Caco-2 (cell line): ENCODE measurements at regions not wholly inside any gene's neighbourhood (a gene's known extent, or its start where the extent isn't known, plus 50 kb on each side); places are given as distances from the start of the nearest gene placed in this dataset.

ENCODE experiments used
- BruUV-seq: library from RNA; stranded (reverse); fragments of 400-500 nt; replicated peaks from 2 replicates; lab custom pipeline; 2021; lab: Mats Ljungman, UMichigan
- CTCF ChIA-PET: fragments of 300-600 bp; sonication (Branson Sonifier 250); formaldehyde crosslinking; loops from one replicate; lab custom pipeline; 2022; ENCODE audit warnings: antibody characterized with exemption; lab: Charles Lee
- POLR2A ChIA-PET: fragments of 300-600 bp; sonication (Branson Sonifier 250); formaldehyde crosslinking; loops from one replicate; lab custom pipeline; 2022; ENCODE audit warnings: antibody characterized with exemption; lab: Charles Lee
- DNase-seq, 2 experiments: peaks; one replicate each; pipeline versions ENCODE4 v3.0.0 to v3.0.0-alpha.2; 2020 to 2022
- H3K27me3 ChIP-seq: replicated peaks from 2 replicates; pipeline ENCODE4 v1.6.0; 2011; ENCODE audit warnings: low read length; ENCODE audit not compliant: control insufficient read depth, insufficient read depth
- H3K36me3 ChIP-seq: 2 replicates; pipeline ENCODE4 v1.5.1; 2011; ENCODE audit warnings: low read length; ENCODE audit not compliant: control insufficient read depth, insufficient read depth
- H3K4me1 ChIP-seq: fragments of 250-450 bp; sonication (Bioruptor Pico); 2 replicates; pipeline ENCODE4 v1.5.1; 2020; ENCODE audit warnings: mild to moderate bottlenecking
- H3K4me3 ChIP-seq: 2 replicates; pipeline ENCODE4 v1.5.1; 2011; ENCODE audit warnings: low read depth, mild to moderate bottlenecking, control low read depth, low read length
- H3K9me3 ChIP-seq: fragments of 250-450 bp; sonication (Bioruptor Pico); 2 replicates; pipeline ENCODE4 v1.5.1; 2020; ENCODE audit warnings: mild to moderate bottlenecking, moderate library complexity
- H3K27ac Mint-ChIP-seq: one replicate; pipeline ENCODE4 v1.8.0; 2022; ENCODE audit warnings: mixed read lengths; ENCODE audit not compliant: unreplicated experiment
- H3K27me3 Mint-ChIP-seq: one replicate; pipeline ENCODE4 v1.8.0; 2022; ENCODE audit warnings: mixed read lengths; ENCODE audit not compliant: insufficient read depth, unreplicated experiment
- H3K36me3 Mint-ChIP-seq: one replicate; pipeline ENCODE4 v1.8.0; 2022; ENCODE audit warnings: mild to moderate bottlenecking, mixed read lengths; ENCODE audit not compliant: insufficient read depth, unreplicated experiment
- H3K4me1 Mint-ChIP-seq: one replicate; pipeline ENCODE4 v1.8.0; 2022; ENCODE audit warnings: low read depth, mixed read lengths; ENCODE audit not compliant: unreplicated experiment
- H3K4me3 Mint-ChIP-seq: one replicate; pipeline ENCODE4 v1.8.0; 2022; ENCODE audit warnings: mild to moderate bottlenecking, moderate library complexity, mixed read lengths; ENCODE audit not compliant: unreplicated experiment
- H3K9me3 Mint-ChIP-seq: one replicate; pipeline ENCODE4 v1.8.0; 2022; ENCODE audit warnings: mixed read lengths; ENCODE audit not compliant: unreplicated experiment
- intact Hi-C: fragments of 100-400 bp; cut with micrococcal nuclease; formaldehyde crosslinking; loops from one replicate; pipeline ENCODE4 v1.10.0; 2022; ENCODE audit not compliant: unreplicated experiment
- TF ChIP-seq, protein P1 (sequence below), 2 experiments: fragments of 200-600 bp in 1 of 2; IDR thresholded peaks; 1 replicate in 1 of 2; 2 replicates in 1 of 2; pipeline versions ENCODE4 v1.5.1 to v1.8.0; 2011 to 2022; ENCODE audit warnings: antibody characterized with exemption in 1 of 2, control low read depth in 1 of 2, inconsistent platforms in 1 of 2, low read depth in 1 of 2, low read length in 1 of 2, mild to moderate bottlenecking in 1 of 2, moderate library complexity in 1 of 2; ENCODE audit not compliant: insufficient read depth in 1 of 2, severe bottlenecking in 1 of 2, unreplicated experiment in 1 of 2

DNA sequence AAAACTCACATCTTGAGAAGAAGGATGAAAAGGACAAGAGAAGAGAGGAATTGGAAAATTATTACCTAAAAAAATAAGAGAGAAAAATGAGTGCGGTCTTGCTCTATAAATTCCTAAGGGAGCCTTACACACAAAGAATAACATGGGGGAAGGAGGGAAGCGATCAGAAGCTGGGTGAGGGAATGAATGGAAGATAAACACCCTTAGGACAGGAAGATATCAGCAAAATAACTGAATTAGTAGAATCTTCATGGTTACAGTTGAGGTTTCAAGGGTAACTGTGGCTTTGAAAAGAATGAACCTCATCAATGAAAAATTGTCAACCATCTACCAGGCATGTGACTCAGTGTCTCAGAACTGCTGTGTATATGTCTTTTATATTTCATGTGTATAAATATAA is 192.5 kb upstream of the FOXD3 start:
- ChIA-PET CTCF (no interaction called here), POLR2A (no interaction called here)
- intact Hi-C loops = no loop called here
- no peaks in the 10 kb centered on the region for H3K4me1 ChIP-seq
- H3K36me3 Mint-ChIP-seq = no peaks in the 10 kb centered on the region
- DNase-seq = no peak
- H3K36me3 ChIP-seq = no peaks in the 10 kb centered on the region
- H3K4me3 Mint-ChIP-seq = no peak overlapping the region
- no peaks in the 10 kb centered on the region for H3K9me3 Mint-ChIP-seq
- H3K27me3 ChIP-seq = no peaks in the 10 kb centered on the region
- no TSS peak for BruUV-seq
- H3K27me3 Mint-ChIP-seq = peaks cover 15% of the 10 kb centered on the region
- H3K27ac Mint-ChIP-seq = no peak overlapping the region
- H3K4me1 Mint-ChIP-seq = no peaks in the 10 kb centered on the region
- no peak overlapping the region for H3K4me3 ChIP-seq
- no peaks in the 10 kb centered on the region for H3K9me3 ChIP-seq
- TF ChIP-seq, protein P1, sequence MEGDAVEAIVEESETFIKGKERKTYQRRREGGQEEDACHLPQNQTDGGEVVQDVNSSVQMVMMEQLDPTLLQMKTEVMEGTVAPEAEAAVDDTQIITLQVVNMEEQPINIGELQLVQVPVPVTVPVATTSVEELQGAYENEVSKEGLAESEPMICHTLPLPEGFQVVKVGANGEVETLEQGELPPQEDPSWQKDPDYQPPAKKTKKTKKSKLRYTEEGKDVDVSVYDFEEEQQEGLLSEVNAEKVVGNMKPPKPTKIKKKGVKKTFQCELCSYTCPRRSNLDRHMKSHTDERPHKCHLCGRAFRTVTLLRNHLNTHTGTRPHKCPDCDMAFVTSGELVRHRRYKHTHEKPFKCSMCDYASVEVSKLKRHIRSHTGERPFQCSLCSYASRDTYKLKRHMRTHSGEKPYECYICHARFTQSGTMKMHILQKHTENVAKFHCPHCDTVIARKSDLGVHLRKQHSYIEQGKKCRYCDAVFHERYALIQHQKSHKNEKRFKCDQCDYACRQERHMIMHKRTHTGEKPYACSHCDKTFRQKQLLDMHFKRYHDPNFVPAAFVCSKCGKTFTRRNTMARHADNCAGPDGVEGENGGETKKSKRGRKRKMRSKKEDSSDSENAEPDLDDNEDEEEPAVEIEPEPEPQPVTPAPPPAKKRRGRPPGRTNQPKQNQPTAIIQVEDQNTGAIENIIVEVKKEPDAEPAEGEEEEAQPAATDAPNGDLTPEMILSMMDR (IDR thresholded peaks at IDR 0.05; ENCODE audit: insufficient read depth in 1 of 2, low read depth in 1 of 2, low read length in 1 of 2, severe bottlenecking in 1 of 2, unreplicated experiment in 1 of 2) = no peak

DNA sequence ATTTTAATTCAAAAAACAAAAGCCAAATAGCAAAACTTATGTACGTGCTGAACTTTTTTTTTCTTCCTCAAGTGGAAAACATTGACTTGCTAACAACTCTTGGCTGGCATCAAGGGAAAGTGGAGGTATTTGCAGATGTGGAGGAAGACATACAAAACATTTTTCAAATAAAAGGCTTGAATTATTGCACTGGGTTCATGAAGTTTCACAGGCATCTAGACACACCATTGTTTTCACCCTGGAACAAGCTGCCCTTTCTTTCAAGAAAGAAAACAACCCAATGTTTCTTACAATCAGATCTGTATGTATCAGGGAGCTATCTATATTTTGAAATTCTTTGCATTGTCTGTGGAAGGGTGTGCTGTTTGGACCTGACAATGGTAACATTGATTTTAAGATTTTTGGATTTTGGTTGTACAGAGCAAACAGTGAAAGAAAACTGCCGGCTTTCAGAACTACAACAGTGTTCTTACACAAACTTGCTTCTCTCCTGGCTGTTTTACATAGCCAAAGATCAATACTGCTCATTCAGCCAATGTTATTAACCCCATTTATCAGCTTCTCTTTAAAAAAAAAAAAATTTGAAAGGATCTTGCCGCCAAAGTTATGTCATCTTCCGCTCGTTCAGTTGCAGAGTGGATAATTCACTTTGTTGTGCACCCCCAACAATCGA is 187.7 kb upstream of the FOXD3 start:
- H3K36me3 Mint-ChIP-seq = no peaks in the 10 kb centered on the region
- H3K27me3 Mint-ChIP-seq = peaks cover 13% of the 10 kb centered on the region
- H3K4me1 Mint-ChIP-seq = no peaks in the 10 kb centered on the region
- Histone ChIP-seq H3K4me1 (no peaks in the 10 kb centered on the region), H3K4me3 (no peak overlapping the region), H3K27me3 (no peaks in the 10 kb centered on the region), H3K36me3 (no peaks in the 10 kb centered on the region), H3K9me3 (no peaks in the 10 kb centered on the region)
- no peak for DNase-seq
- H3K4me3 Mint-ChIP-seq = no peak overlapping the region
- H3K27ac Mint-ChIP-seq = no peak overlapping the region
- TF ChIP-seq, protein P1 (IDR thresholded peaks at IDR 0.05; ENCODE audit: insufficient read depth in 1 of 2, low read depth in 1 of 2, low read length in 1 of 2, severe bottlenecking in 1 of 2, unreplicated experiment in 1 of 2) = no peak
- no peaks in the 10 kb centered on the region for H3K9me3 Mint-ChIP-seq
- POLR2A ChIA-PET = no interaction called here
- intact Hi-C loops = no loop called here
- BruUV-seq = no TSS peak
- CTCF ChIA-PET = no interaction called here

GRCh38 chr1:63135174-63135512 is 187.2 kb upstream of the FOXD3 start:
- BruUV-seq = no TSS peak
- Histone ChIP-seq H3K27me3 (no peaks in the 10 kb centered on the region), H3K36me3 (no peaks in the 10 kb centered on the region), H3K4me1 (no peaks in the 10 kb centered on the region), H3K4me3 (no peak overlapping the region), H3K9me3 (no peaks in the 10 kb centered on the region)
- intact Hi-C loops = no loop called here
- no peaks in the 10 kb centered on the region for H3K9me3 Mint-ChIP-seq
- ChIA-PET CTCF (no interaction called here), POLR2A (no interaction called here)
- H3K36me3 Mint-ChIP-seq = no peaks in the 10 kb centered on the region
- TF ChIP-seq, protein P1 (IDR thresholded peaks at IDR 0.05; ENCODE audit: insufficient read depth in 1 of 2, low read depth in 1 of 2, low read length in 1 of 2, severe bottlenecking in 1 of 2, unreplicated experiment in 1 of 2) = no peak
- H3K4me1 Mint-ChIP-seq = no peaks in the 10 kb centered on the region
- peaks cover 15% of the 10 kb centered on the region for H3K27me3 Mint-ChIP-seq
- H3K4me3 Mint-ChIP-seq = no peak overlapping the region
- no peak overlapping the region for H3K27ac Mint-ChIP-seq
- DNase-seq = no peak
